HG03196 (cell line): ENCODE measurements at regions not wholly inside any gene's neighbourhood (a gene's known extent, or its start where the extent isn't known, plus 50 kb on each side); places are given as distances from the start of the nearest gene placed in this dataset.

Source experiments
- ATAC-seq: cut with Tn5 transposase; IDR thresholded peaks from one replicate; pipeline ENCODE4 v1.9.1; 2021; ENCODE audit not compliant: unreplicated experiment

DNA sequence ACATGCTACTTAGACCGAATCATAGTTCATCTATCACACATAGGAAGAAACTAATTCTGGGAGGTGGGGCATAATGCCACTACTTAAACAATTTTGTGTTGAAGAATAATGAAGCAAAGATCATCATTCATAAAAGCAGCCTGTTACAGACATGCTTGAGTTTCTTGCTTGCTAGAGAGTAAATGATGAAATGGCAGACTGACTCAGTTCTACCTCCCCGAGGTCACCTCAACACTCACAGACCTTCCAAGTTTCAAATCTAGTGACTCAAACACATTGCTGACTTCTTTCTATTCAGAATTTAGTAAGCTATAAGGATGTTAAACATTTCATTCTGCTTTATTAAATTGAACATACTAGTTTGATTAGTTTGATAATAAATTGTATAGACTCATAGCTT is 636.5 kb upstream of the FRG1 start:
- ATAC-seq = no peak

DNA sequence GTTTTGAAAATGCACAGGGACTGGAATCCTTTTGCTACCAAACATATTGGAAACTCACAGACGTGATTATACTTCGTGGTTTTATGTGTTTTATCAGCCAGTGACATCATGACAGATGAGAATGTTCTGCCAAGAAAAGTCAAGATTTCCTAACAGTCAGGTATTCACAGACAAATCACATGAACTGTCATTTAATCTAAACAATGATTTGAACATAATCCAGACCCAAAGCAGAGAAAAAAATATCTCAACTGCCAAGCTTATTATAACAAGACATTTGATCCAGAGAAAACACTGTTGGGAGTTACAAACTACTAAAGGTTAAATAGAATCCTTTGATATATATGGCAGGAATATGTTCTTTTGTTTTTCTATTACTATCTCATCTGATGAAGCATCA is 635.9 kb upstream of the FRG1 start:
- ATAC-seq = no peak

DNA sequence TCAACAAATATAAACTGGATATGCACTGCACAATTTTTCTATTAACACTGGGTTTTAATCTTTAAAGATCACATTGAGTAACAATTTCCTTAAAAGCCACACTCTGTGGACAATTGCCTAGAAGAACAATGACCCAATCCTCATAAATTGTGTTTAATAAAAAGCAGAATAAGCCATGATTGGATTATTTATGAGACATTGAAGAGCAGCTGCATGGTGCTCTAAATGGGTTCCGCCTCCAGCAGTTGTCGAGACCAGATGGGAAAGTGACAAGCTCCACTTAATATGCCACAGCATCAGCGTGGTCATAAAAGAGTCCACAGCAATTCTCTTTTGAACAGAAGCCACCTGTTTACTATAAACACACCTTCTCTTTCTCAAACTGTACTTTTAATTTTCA is 635.2 kb upstream of the FRG1 start:
- no peak for ATAC-seq

DNA sequence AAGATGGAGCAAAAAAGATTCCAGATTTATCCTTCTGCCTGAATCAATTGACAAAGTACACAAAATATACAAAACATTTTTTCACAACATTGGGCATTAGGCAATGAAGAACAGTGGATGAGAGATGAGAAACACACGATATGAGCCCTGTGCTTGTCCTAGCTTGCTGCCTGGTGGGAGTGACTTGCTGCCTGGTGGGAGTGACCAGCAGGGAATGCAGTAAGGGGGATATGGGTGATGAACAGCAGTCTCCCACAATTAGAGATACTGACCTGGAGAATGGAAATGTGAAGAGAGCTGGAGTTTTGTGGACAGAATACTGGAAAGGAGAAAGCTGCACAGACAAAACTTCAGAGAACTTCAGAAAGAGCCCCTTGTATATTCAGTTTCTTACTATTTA is 629.4 kb upstream of the FRG1 start:
- no peak for ATAC-seq

DNA sequence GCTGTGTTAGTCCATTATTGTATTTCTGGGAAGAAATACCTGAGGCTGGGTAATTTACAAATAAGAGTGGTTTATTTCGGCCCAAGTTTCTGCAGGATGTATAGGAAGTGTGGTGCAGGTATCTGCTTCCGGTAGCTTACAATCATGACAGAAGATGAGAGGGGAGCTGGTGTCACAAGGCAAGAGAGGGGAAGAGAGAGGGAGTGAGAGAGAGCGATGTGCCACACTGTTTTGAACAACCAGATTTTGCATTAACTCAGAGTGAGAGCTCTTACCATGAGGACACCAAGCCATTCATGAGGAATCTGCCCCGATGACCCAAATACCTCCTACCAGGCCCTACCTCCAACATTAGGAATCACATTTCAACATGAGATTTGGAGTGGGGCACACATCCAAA is 627.6 kb upstream of the FRG1 start:
- ATAC-seq = no peak

DNA sequence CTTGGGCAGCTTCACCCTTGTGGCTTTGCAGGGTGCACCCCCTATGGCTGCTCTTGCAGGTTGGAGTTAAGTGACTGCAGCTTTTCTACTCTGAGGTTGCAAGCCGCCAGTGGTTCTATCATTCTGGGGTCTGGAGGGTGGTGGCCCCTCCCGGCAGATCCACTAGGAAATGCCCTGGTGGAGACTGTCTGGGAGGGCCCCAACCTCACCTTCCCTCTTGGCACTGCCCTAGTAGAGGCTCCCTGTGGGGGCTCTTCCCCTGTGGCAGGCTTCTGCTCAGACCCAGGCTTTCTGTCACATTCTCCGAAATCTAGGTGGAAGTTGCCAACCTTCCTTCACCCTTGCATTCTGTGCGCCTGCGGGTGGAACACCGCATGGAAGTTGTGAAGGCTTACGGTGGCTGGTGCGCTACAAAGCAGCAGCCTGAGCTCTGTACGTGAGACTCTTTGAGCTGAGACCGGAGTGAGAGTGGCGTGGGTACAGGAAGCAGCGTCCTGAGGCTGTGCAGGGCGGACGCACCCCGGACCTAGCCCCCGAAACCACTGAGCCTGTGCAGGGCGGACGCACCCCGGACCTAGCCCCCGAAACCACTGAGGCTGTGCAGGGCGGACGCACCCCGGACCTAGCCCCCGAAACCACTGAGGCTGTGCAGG is 626.7 kb upstream of the FRG1 start:
- no peak for ATAC-seq

DNA sequence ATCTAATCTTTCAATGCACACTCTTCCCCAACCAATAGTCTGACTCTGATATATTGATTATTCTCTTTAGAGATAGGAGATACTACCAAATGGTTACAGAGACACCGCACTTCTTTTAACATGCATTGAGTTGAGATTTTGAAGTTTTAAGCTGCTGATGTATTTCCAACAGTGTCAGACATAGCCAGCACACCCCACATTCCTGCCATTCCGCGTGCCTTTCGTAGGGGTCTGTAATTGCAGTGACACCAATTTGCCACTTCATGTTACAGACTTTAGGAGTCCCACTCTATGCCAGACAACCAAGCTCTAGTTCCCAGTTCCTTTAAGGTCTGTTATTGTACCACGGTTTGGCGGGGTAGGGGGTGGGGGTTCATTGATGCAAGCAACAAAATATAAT is 618.2 kb upstream of the FRG1 start:
- no peak for ATAC-seq

DNA sequence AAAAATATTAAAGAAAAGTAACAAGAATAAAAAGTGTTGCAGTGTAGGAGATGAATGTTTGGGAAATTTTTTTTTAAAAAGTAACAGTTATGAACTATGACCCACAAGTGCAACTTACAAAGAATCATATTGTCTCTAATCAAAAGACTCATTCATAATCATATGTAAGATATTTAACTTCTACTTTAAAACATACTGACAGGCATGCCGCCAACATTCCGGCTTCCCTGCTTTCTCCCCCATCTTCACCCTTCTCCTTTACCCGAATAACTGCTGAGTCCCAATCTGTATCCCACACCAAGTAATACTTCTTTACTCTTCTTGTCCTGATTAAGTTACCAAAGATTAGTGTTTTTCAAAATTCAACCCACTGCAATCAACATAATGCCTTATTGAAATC is 598.8 kb upstream of the FRG1 start:
- no peak for ATAC-seq

DNA sequence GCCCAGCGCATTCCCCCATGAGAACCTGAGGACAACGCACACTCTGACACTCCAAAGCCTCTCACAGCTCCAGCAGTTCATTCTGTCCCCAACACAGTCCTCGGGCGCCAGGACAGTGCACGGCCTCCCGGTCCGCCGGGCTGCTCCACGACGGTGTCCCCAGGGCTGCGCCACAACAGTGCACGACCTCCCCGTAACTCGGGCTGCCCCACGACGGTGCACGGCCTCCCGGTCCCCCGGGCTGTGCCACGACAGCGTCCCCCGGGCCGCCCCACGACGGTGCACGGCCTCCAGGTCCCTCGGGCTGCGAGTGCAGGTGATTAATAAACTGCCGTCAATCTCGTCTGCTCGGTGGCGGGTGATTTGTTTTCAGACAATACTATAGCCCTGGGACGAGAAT is 585.1 kb upstream of the FRG1 start:
- no peak for ATAC-seq

DNA sequence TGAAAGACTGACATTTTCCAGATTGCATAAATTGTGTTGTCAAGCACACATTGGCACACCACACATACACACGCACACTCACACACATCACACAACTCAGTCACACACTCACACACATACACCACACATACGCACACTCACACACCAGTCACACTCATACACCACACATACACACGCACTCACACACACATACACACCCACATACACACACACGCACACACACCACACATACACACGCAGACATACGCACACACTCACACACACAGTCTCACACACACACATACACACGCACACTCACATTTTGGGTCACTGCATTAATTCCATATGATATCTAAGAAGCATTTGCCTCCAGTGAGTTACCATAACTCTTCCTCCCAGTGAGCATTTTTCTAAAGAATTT is 578.3 kb upstream of the FRG1 start:
- ATAC-seq = no peak

DNA sequence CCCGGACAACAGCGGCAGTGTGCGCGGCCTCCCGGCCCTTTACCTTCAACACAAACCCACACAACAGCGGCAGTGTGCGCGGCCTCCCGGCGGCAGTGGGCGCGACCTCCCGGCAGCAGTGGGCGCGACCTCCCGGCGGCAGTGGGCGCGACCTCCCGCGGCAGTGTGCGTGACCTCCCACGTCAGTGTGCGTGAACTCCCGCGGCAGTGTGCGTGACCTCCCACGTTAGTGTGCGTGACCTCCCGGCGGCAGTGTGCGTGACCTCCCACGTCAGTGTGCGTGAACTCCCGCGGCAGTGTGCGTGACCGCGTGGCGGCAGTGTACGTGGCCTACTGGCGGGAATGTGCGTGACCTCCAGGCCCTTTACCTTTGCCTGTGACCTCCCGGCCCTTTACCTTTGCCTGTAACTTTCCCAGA is 576.6 kb upstream of the FRG1 start:
- no peak for ATAC-seq

DNA sequence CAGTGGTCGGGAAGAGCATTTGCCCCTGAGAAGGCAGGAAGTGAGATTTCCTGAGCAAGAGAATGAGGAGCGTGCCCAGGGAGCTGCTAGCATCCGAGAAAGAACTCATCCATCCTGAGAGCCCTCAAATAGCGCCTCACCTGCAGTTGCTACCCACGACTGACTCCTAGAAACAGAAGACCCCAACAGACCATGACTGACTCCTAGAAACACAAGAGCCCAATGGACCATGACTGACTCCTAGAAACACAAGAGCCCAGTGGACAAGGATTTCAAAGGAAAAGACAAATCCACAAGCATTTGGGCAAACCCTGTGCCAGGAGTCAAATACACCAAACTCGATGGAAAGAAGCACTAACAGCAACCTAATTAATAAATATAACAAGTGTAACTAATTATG is 575.2 kb upstream of the FRG1 start:
- no peak for ATAC-seq

DNA sequence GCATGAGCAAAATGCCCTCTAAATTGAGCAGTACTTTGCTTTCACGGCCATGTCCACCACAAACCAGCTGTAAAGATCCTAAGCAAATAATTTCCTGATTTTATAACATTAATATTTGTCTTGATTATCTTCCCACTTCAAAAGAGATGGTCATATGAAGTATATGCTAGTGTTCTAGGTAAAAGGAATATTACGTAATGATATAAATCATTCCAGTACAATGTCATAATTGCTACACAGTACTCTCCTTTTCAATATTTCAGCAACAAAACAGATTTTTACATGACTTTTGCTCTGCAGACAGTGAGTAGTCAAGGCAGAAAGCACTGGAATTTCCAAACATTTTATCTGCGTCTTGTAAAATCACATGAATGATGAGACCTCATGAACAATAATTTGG is 572.8 kb upstream of the FRG1 start:
- ATAC-seq = no peak

DNA sequence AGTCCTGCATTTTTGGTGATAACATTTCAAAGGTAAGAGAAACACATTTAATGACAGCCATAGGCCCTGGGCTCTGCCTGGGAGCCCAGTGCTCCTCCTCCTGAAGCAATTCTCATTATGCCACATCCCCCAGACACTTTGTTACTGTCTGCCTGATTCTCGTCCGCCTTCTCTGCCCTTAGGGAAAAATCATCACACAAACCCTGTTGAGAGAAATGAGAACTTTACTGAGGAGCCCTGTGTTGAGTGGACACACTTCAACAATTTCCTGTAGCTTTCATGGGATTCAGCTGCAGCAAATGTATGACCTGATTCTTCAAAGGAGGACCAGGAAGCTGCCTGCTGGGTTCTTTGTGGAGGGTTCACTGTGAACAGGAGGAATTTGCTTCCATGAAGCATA is 566.5 kb upstream of the FRG1 start:
- no peak for ATAC-seq

DNA sequence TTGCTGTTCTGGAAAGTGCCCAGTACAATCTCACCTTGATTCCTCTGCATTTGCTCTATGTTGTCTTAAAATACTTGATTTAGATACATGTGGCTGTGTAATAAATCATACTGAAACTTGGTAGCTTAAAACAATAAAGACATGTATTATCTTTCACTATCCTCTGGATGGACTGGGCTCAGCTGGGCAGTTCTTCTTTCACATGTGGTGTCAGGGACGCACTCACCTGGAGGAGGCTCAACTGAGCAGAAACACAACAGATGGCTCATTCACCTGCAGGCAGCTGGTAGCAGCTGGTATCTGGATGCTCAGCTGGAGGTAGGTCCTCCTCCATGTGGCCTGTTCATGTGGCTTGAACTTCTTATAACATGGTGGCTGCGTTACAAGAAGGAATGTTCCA is 563.8 kb upstream of the FRG1 start:
- ATAC-seq = no peak

DNA sequence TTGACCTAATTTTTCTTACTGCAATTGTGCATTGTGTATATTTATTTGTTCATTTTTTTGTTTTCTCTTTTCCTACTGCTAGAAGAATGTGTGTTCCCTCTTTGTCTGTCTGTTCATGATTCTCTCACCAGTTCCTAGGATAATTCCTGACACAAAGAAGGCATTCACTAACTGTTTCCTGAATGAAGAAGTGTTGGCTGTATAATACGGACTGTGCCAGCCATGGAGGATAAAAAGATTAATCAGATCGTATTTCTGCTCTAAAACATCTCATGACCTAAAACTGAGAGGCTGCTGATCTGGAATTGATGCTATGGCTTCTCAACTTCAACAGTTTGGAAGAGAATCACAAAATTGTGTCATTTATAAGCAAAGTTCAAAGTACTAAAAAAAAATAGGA is 563.1 kb upstream of the FRG1 start:
- no peak for ATAC-seq

DNA sequence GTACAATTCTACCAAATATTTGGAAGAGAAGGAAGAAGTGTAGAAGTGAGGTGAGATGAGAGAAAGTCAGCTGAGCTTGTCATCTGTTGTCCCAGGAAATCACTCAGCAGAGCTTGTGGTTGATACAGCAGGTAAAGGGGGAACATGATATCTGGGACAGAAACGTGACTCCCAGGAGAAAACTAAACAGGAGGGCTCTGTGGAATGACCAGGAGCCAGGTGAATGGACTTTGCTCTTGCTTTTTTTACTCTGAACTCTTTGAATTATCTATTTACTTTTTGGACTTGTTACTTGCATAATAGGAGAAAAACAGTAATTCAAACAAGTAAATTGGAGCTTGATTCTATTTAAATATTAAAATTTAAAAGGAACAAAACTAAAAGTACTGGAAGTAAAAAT is 555.6 kb upstream of the FRG1 start:
- ATAC-seq = no peak

DNA sequence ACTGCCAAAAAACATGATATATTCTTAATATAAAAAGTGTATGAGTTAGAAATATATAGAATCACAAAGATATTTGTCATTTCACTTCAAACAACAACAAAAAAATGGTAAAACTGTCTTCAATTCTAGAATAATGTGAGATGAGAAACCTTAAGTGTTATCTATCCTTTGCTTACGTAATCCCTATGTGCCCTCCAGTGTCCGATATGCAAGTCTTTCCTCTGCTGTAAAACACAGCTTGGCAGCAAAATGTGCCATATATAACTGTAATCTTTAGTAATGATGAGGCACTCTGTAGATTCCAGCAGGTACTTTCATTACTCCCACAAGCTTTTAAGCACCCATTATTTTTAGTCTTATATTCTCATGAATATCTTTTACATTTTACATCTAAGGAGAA is 555.1 kb upstream of the FRG1 start:
- ATAC-seq = no peak

DNA sequence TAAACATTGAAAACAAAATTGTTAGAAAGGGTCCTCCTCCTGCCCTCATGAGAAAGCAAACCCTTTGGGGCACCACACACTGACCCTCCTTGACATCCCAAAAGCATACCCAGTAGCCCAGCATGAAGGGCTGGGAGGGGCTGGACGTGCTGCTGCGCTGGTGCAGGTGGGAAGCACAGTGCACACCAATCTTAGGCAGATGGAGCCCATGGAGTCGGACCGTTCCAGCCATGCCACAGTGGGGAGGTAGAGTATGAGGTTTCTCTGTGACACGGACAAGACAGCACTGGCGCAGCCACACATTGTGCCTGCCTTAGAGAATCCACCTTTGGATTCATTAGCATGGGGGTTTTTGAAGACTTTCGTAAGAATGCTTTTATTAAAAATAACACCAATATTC is 544.2 kb upstream of the FRG1 start:
- no peak for ATAC-seq

DNA sequence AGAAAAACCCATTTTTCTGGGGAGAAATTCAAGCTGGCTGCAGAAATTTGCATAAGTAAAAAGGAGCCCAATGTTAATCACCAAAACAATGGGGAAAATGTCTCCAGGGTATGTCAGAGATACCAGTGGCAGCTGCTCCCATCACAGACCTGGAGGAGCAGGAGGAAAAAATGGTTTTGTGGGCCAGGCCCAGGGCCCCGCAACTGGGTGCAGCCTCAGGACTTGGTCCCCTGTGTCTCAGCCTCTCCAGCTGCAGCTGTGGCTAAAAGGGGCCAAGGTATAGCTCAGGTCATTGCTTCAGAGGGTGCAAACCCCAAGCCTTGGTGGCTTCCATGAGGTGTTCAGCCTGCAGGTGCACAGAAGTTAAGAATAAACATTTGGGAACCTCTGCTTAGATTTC is 536.4 kb upstream of the FRG1 start:
- ATAC-seq = no peak

DNA sequence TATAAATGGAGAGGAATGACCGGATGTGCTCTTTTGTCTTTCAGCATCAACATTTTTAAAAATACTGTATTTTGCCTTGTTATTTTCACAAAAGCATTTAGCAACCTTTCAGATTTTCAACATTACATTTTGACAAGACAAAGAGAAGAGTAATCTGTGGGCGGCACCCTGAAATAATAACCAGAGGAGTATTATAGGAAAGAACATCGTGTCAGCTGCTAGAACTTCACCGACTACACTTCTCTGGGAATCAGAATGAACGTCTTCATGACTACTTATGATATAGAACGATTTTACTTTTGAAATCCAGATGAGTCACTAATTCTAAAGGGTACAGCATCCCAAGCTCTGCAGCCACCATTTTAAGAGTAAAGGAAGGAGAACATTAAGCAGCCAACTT is 531.5 kb upstream of the FRG1 start:
- no peak for ATAC-seq

DNA sequence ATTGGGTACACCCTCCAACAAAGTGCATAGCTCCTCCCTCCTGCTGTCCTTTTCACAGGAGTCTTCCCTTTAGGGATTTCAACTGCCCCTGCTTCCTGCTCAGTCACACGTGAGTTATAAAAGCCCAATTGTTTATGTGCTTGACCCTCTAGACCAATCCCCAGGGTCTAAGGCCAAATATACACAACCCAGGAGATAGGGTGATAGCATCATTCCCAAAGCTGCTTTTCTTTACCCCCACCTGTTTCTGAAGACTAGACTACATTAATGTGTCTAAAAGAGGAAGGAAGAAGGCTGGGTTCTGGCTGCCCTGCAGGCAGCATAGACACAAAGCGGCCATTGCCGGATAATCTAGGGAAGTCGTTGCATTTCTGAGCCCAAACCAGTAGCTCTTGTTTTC is 526.7 kb upstream of the FRG1 start:
- ATAC-seq = no peak

DNA sequence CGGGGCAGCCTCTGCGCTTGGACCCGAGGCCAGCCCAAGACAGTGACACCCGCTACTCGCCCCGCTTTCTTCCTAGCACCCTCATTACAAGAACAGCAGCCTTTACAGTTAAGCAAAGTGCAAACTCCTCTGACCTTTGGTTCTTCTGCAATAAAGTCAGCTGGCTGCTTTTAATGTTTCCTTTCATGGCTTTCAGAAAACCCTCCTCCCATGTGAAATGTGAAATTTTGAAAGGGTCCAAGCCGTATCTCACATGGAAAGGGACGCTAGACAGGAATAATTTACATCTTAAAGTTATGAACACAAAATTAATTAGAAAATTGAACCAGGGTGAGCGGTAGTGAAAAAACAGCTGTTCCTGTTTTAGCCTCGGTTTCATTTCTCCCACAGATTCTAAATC is 520.1 kb upstream of the FRG1 start:
- no peak for ATAC-seq

DNA sequence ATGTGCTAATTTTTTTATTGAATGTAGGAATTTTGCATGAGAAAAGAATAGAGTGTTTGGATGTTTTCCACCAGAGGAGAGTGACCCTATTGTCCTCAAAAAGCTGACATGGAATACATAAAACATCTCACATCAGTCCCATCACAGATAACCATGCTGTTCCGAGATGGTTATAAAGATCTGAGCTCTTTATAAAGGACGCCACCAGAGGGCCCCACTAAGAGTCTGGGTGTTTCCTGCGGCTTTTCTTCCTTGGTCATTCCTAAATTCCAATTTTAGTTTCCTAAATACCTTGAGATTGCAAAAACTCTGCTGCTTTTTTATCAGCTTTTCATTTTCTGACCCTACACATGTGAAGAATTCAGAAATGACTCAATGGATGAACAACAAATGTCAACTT is 504.5 kb upstream of the FRG1 start:
- no peak for ATAC-seq
